GM12892 (cell line): ENCODE measurements at regions not wholly inside any gene's neighbourhood (a gene's known extent, or its start where the extent isn't known, plus 50 kb on each side); places are given as distances from the start of the nearest gene placed in this dataset.
"Not testable (repeated sequence)": the region's sequence is repeated elsewhere in the genome, so short reads cannot be mapped to it uniquely, and the experiment has no call there.

Experiments
- DNase-seq: peaks from one replicate; pipeline ENCODE4 v3.0.0; 2011; ENCODE audit not compliant: insufficient read length
- FAIRE-seq: peaks from 2 replicates; lab custom pipeline; 2011; peaks lifted over from hg19 to GRCh38; lab: Jason Lieb, UNC
- POLR2A ChIP-seq: IDR thresholded peaks from 2 replicates; pipeline ENCODE4 v1.6.1; 2011; ENCODE audit warnings: low read depth, low read length, control low read depth
- POLR2AphosphoS5 ChIP-seq: IDR thresholded peaks from 2 replicates; pipeline ENCODE4 v1.6.1; 2011; ENCODE audit warnings: low read depth, low read length, control low read depth
- TAF1 ChIP-seq: IDR thresholded peaks from 2 replicates; pipeline ENCODE4 v1.6.1; 2011; ENCODE audit warnings: low read depth, mild to moderate bottlenecking, control low read depth, low read length, borderline replicate concordance

DNA sequence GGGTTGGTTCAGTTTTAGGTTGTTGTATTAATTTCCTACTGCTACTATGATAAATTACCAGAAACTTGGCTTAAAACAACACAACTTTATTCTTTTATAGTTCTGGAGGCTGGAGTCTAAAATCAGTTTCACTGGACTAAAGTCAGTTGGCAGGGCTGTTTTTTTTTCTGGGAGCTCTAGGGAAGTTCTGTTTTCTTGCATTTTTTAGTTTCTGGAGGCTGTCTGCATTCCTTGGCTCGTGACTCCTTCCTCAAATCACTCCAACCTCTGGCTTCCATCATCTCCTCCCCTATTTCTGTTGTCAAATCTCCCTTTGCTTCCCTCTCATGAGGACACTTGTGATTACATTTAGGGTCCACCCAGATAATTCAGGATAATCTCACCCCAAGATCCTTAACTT, 51.3 kb upstream of the SUB1 start:
- no peak for FAIRE-seq
- DNase-seq: no peak
- TF ChIP-seq POLR2AphosphoS5: no peak
- no peak for TF ChIP-seq POLR2A
- no peak for TF ChIP-seq TAF1

DNA sequence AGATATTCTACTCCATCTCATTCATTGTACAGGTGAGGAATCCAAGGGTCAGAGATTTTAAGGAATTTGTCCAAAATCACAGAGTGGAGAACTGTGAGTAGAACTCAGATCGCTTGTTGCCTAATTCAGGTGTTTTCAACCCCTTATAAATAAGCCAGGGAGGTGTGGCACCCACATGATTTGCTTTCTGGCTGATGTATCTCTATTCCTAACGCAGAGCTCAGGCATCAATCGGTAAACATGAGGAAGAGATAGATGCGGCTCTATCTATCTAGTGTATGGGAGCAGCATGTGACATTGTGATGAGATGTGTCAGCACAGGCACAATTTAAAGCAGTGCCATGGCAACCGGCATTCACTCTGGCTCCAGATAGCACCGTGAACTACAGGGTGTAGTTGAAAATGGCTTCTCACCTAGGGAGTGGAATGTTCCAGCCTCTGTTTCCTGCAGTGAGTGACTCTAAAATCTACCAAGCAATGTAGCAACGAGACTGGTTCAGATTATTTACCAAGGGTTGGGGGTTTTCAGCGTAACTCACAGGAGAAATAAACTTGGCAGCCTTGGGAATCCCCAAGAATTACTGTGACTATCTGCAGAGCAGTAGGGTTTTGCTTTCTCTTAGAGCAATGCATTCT, 53.4 kb upstream of the SUB1 start:
- no peak for TF ChIP-seq POLR2AphosphoS5
- no peak; the same call in none of the 2 replicates for TF ChIP-seq POLR2A
- TF ChIP-seq TAF1: no peak
- DNase-seq: no peak
- FAIRE-seq: peak; percentile 74

DNA sequence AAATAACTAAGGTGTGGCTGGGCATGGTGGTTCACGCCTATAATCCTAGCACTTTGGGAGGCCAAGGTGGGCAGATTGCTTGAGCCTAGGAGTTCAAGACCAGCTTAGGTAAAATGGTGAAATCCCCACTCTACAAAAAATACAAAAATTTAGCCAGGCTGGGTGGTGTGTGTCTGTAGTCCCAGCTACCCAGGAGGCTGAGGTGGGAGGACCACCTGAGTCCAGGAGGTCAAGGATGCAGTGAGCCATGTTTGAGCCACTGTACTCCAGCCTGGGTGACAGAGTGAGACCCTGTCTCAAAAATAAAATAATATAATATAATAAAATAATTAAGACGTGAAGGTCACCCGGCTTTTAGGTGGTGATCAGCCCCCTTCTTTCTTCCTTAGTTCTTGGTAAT, 58.0 kb upstream of the SUB1 start:
- not testable (repeated sequence) for FAIRE-seq, DNase-seq

DNA sequence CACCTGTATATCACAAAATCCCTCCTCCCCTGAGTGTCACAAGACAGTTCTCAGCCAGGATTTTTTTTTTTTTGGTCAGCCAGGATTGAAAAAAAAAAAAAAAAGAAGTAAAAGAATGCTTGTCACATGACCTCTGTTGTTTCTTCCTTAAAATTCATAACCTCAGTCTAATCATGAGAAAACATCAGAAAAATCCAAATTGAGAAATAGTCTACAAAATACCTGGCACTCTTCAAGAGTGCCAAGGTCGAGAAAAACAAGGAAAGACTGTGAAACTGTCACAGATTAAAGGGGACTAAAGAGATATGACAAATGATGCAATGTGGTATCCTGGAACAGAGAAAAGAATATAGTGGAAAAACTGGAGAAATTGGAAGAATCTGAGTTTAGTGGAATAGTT, 58.5 kb upstream of the SUB1 start:
- FAIRE-seq (no peak), DNase-seq (no peak)
- TF ChIP-seq TAF1 (no peak), POLR2A (no peak), POLR2AphosphoS5 (no peak)

DNA sequence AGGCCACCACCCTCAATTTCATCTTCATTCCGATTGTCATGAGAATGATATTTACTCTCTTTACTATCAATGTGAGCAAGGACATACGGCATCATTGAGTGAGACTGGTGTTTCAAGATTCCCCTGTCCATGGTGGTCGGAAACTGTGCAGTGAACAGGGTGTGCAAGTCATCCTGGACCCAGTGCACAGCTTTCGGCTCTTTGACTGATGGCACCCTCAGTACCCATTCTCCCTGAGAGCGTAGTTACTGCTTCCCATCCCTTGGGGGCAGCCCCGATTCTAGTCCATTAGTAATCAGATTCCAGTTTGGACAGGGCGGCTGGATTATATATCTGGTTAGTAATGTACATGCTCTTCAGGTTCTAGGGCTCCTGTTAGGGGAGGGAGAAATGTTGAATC, 61.7 kb upstream of the SUB1 start:
- TF ChIP-seq POLR2A (no peak), TAF1 (no peak), POLR2AphosphoS5 (no peak)
- DNase-seq: no peak
- FAIRE-seq: no peak

DNA sequence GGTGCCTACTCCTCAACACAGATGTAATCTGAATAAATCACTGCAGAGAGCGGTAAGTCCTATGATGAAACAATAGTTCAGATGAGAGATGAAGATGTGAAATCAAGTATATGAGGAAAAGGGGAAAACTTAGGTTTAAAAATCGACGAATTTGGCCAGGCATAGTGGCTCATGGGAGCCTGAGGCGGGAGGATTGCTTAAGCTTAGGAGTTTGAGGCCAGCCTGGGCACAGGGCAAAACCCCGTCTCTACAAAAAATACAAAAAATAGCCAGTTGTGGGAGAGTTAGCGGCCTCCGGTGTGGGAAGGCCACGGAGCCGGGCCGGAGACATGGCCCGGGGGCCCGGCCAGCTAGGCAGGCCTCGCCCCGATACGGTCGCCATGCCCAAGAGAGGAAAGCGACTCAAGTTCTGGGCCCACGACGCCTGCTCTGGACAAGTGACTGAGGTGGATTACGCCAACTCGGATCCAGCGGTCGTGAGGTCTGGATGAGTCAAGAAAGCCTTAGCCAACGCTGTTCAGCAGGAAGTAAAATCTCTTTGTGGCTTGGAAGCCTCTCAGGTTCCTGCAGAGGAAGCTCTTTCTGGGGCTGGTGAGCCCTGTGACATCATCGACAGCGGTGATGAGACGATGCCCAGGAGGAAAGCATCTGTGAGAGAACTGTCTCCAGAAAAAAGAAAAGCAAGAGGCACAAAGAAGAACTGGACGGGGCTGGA, 62.8 kb upstream of the SUB1 start:
- DNase-seq (no peak), FAIRE-seq (no peak)
- TF ChIP-seq TAF1 (no peak), POLR2A (no peak), POLR2AphosphoS5 (no peak)

DNA sequence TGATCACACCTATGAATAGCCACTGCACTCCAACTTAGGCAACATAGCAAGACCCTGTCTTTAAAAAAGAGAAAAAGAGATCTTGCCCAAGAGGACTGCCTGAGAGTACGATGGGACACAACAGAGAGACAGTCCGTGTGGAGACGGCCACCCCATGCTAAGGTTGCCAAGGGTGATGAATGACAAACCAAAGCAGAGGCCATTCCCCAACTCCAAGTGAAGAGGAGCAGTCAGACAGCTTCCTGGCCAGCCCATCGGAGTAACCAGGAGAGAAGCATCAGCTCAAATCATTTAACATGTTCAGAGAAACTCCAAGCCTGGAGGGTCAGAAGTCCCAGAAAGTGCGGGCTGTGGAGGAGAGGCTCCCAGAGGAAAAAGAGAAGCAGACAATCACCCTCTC, 63.9 kb upstream of the SUB1 start:
- DNase-seq (no peak), FAIRE-seq (no peak)
- TF ChIP-seq TAF1 (no peak), POLR2AphosphoS5 (no peak), POLR2A (no peak)

DNA sequence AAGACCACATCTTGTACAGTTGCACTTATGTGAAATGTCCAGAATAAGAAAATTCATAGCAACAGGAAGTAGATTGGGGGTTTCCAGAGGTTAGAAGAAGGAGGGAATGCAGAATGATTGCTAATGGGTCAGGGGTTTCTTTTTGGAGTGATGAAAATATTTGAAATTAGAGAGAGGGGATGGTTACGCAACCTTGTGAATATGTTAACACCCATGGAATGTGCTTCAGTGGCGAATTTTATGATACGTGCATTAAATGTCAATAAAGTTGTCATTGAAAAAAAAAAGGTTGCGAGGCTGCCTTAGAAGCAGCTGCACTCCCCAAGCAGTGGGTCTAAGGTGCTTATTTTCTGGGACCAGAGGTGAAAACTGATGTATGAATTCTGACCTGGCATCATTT, 64.4 kb upstream of the SUB1 start:
- FAIRE-seq (no peak), DNase-seq (no peak)
- TF ChIP-seq POLR2AphosphoS5 (no peak), TAF1 (no peak), POLR2A (no peak)

DNA sequence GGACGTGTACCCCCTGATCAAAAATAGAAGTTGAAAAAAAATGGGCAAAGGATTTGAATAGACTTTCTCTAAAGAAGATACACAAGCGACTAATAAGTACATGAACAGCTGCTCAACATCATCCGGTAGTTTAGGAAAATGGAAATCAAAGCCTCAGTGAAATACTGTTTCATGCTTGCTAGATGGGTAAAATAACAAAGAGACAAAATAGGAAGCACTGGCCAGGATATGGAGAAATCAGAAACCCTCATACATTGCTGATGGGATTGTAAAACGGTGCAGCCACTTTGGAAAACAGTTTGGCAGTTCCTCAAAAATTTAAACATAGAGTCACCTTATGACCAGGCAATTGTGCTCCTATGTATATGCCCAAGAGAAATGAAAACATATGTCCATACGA, 65.0 kb upstream of the SUB1 start:
- FAIRE-seq (no peak), DNase-seq (no peak)
- no peak for TF ChIP-seq TAF1
- TF ChIP-seq POLR2A: no peak
- TF ChIP-seq POLR2AphosphoS5: no peak

DNA sequence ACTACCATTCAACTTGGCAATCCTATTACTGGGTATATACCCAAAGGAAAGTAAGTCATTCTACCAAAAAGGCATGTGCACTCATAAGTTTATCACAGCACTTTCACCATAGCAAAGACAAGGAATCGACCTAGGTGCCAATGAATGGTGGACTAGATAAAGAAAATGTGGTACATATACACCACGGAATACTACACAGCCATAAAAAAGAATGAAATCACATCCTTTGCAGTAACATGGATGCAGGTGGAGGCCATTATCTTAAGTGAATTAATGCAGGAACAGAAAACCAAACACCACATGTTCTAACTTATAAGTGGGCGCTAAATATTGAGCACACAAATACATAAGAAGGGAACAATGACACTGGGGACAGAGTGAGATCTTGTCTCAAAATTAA, 65.8 kb upstream of the SUB1 start:
- FAIRE-seq (no peak), DNase-seq (no peak)
- no peak for TF ChIP-seq POLR2A
- no peak for TF ChIP-seq POLR2AphosphoS5
- TF ChIP-seq TAF1: no peak

DNA sequence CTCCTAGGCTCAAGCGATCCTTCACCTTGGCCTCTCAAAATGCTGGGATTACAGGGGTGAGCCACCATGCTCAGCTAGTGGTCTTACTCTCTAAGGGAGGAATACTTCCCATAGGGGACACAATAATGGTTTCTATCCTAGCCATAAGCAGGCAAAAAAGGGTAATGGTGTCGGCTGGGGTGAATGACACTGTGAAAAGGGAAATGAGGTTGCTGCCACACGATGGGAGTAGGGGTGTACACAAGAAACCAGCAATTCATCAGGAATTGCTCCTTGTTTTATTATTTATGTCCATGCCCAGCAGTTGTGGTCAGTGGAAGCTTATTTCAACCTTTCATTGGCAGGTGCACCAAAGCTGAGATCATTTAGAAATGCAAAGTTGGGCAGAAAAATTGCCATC, 70.3 kb upstream of the ZFR start:
- TF ChIP-seq POLR2AphosphoS5: no peak
- no peak for TF ChIP-seq TAF1
- no peak for TF ChIP-seq POLR2A
- FAIRE-seq (no peak), DNase-seq (no peak)

DNA sequence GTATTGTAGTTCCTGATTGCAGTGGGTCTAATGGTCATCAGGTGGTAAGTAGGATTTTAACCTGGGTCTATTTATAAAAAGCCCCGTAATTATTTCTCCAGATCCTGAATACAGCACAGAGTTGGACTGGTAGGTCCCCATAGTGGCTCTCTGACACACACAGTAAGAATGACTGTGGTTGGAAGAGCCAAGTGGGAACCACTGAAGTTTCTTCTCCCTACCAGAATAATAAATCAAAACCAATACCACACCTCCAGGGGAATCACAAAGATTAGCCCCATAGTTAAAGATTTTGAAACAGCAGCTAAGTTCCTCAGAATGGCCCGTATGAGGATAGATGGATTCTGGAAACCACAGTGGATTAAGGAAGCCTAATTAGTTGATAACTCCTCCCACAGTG, 68.4 kb upstream of the ZFR start:
- FAIRE-seq (no peak), DNase-seq (no peak)
- TF ChIP-seq POLR2AphosphoS5 (no peak), POLR2A (no peak)

DNA sequence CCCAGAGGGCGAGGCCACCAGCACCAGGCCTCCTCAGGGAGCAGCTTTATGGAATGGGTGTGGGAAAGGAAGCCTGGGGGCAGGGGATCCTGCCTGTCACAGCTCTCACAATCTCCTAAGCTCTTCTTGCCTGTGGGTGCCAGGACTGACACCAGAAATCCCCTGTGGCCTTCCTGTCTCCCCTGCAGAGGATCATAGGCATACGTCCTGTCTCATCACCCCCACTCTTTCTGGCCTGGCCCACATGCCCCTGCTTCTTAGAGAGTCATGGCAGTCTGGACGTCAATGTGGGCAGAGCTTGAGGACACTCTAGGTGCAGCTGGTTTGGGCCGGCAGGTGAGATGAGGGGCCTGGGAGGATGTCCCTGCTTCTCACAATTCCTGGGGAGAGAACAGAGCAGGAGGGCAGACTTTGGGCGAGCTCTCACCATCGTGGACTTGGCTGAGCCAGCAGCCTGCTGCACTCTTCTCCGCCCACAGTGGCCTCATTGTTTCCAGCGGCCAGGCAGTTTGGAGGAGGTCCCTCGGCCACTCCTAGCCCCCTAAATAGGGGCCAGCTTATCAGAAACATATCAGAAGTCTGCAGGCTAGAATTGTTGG, 67.3 kb upstream of the ZFR start:
- FAIRE-seq (no peak), DNase-seq (no peak)
- TF ChIP-seq TAF1 (no peak), POLR2AphosphoS5 (no peak), POLR2A (no peak)
